ENCODE measurements at regions not wholly inside any gene's neighbourhood (a gene's known extent, or its start where the extent isn't known, plus 50 kb on each side); places are given as distances from the start of the nearest gene placed in this dataset.
"Not testable (repeated sequence)": the region's sequence is repeated elsewhere in the genome, so short reads cannot be mapped to it uniquely, and the experiment has no call there.

DNA sequence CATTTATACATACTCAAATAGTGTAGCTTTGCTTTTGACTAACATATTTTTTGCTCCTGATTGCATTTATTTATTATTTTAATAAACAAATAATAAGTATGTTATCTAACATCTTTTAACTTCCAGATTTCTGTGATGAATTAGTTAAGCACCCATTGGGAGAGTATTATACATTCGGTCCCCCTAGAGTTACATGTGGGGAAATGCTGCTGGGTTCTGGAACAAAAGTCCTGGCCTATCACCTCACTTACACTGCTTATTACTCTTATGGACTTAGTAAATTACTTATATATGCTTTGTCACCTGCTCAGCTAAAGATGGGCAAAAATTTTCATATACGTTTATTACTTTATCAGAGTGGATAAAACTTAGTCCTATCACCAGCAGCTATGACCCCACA lies 1163.0 kb downstream of the FAM181B start:
- no peak for DNase-seq (ENCODE audit: low read depth)

DNA sequence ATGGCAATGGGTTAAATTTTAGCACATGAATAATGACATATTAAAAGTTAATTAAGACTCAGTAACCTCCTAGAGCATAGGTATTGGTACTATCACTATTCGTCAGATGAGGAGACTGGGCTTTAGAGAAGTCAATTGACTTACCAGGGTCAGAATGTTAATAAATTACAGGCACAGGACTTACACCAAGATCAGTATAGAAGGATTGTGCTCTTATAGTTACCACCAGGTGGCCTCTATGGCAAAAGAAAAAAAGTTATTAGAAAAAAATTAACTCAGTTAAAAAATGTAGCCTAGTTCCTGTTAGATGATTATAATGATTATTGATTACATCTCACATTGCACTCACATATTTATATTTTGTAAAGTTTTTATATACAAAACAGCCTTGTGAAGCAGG lies 1163.7 kb downstream of the FAM181B start:
- no peak for DNase-seq (ENCODE audit: low read depth)

- no peak for DNase-seq (ENCODE audit: low read depth)
Measured at GRCh38 chr11:81568918-81569317, 1164.7 kb downstream of the FAM181B start.

- no peak for DNase-seq (ENCODE audit: low read depth)
Measured at GRCh38 chr11:81548123-81548522, 1185.5 kb downstream of the FAM181B start.

GRCh38 chr11:81539806-81540205 lies 1193.9 kb downstream of the FAM181B start:
- not testable (repeated sequence) for DNase-seq (ENCODE audit: low read depth)

DNA sequence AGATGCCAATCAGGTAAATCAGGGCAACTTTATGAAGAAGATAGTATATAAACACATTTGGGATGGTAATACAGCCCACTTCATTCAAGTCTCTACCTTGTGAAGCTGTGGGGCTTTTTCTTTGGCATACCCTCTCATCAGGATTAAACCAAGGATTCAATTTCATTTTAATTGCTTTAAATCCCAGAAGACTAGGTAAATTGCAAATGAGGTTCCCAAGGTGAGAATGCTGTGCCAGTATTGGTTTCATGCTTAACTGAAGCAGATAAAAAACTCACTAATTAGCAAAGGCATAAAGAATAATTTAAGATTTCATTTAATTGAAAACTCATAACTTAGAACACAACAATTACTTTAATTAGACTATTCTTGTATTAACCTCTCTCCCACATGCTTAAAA lies 1218.1 kb downstream of the FAM181B start:
- no peak for DNase-seq (ENCODE audit: low read depth)

DNA sequence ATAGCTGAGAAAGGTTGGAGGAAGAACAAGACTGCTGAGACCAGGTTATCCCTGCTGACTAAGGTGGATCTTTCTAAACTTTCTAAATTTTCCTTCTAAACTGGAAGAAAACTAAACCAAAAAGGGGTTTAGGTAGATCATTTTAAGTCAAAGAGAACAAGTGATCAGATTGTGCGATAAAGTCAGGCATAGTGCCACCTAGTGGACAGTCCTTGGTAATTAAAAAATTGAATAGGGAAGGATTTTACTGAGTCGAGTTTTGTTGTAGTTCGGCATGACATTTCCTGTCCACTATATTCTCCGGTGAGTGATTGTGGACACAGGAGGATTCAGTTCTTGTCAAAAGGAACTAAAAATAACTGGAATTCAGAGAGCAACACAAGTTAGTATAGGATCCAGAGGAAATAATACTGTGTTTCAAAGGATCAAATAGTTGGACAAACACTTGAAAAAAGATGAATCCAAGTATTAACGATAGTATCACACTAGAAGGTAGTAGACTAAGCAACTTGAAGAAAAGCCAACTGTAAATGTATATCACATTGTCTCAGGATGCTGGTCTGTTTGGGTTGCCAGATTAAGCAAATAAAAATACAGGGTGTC lies 1236.4 kb downstream of the FAM181B start:
- DNase-seq (ENCODE audit: low read depth): peak; percentile 20

- no peak for DNase-seq (ENCODE audit: low read depth)
Measured at GRCh38 chr11:81496601-81497000, 1237.1 kb downstream of the FAM181B start.

- no peak for DNase-seq (ENCODE audit: low read depth)
Measured at GRCh38 chr11:81495699-81496292, 1237.9 kb downstream of the FAM181B start.

DNA sequence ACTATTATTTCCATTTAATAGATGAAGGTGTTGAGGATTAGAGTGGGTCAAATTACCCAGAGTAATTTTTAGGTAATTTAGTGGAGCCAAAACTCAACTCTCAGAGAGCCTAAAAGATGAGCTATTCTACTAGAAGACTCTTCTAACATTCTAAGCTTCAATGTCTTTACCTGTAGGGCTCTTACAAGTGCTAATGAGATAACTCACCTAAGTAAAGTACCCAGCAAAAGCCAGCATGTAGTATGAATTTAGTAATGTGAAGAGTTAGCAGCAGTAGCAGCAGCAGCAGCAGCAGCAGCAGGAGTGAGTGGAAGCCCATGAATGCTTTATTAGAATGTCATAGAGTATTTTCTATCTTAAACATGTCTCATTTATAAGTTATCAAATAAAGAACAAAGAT lies 1239.2 kb downstream of the FAM181B start:
- DNase-seq (ENCODE audit: low read depth): no peak

GRCh38 chr11:81492923-81493445 lies 1240.7 kb downstream of the FAM181B start:
- no peak for DNase-seq (ENCODE audit: low read depth)

DNA sequence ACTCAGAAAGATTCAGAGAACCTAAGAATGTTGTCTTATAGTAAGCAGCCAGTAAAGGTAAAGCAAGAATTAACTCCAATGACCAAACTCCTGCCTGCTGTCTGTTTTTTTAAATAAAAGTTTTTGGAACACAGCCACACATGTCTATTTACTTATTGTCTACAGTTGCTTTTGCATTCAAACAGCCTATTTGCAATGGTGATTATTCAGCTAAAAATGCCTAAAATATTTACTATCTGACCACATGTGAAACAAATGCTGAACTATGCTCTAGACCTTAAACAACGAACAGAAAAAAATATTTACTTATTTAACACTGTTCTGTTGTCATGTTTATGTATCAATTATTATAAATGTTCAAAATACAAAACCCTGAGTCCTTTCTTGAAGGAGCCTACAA lies 1246.6 kb downstream of the FAM181B start:
- DNase-seq (ENCODE audit: low read depth): no peak

DNA sequence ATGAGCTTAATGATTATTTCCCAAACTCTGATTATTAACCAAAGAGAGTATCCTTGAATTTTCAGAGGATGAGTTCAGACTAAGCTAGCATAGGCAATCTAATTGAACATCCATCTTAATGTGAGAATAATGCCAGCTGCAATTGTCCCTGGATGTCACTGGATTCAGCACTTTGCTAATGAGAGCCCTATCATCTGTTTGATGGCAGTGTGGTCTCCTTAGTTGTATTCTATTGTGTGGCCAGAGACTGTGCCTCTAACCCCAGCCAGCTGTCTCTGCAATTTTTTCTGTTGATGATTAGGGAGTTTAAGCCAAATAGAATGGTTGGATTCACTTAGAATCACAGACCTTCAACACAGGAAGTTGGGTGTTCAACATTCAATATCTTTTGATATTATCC lies 1249.5 kb downstream of the FAM181B start:
- no peak for DNase-seq (ENCODE audit: low read depth)

- no peak for DNase-seq (ENCODE audit: low read depth)
Measured at GRCh38 chr11:81477277-81477676, 1256.4 kb downstream of the FAM181B start.

DNA sequence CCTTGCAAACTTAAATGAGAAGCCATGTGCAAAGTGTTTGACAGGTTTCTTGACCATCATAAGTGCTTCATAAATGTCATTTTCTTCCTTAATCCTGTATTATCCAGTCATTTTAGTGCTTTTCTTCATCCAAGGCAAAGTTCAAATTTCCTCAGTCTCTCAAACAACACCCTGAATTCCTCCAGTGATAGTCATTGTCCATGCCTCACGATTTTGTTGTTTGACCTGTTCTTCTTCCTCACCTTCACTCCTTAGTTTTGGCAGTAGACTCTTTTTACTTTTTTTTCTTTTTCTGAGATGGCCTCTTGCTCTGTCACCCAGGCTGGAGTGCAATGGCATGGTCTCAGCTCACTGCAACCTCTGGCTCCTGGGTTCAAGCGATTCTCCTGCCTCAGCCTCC lies 1257.3 kb downstream of the FAM181B start:
- no peak for DNase-seq (ENCODE audit: low read depth)

DNA sequence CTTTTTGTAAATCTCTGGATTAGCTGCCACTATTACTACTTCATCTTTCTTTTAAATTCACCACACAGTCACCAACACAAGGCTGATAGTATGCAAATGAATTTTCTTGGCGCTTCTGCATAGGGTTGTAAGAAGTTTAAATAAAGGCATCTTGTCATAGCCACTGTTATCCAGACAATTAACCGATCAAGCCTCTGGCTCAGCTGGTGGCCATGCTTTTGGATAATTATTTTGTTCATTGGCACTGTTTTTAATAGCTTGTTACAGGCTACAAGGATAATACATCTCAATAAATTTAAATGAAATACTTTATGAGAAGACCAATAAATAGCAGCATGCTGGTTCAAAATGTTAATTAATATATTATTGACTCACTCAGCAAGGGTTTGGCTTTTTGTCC lies 1261.0 kb downstream of the FAM181B start:
- DNase-seq (ENCODE audit: low read depth): no peak

GRCh38 chr11:81470446-81470845 lies 1263.2 kb downstream of the FAM181B start:
- no peak for DNase-seq (ENCODE audit: low read depth)

GRCh38 chr11:81459766-81460306 lies 1273.8 kb downstream of the FAM181B start:
- DNase-seq (ENCODE audit: low read depth): no peak

DNA sequence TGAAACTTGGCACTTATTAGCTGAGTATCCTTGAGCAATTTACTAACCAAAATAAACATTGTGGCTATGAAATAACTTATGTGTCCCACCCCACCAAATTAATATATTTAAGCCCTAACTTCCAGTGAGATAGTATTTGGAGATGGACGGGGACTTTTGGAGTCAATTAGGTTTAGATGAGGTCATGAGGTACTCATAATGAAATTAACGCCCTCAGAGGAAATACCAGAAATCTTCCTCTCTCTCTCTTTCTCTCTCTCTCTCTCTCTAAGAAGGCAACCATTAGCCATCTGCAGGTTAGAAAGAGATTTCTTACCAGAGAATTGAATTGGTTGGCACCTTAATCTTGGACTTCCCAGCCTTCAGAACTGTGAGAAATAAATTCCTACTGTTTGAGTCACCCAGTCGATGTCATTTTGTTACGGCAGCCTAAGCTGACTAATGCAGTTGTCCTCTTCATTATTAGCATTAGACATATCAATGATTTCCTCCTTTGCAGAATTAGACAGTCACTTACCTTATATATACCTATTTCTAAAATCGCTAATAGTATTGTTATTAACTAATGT lies 1284.0 kb downstream of the FAM181B start:
- DNase-seq (ENCODE audit: low read depth): no peak

GRCh38 chr11:81444297-81444696 lies 1289.4 kb downstream of the FAM181B start:
- DNase-seq (ENCODE audit: low read depth): no peak

GRCh38 chr11:81432333-81432732 lies 1301.3 kb downstream of the FAM181B start:
- no peak for DNase-seq (ENCODE audit: low read depth)

DNA sequence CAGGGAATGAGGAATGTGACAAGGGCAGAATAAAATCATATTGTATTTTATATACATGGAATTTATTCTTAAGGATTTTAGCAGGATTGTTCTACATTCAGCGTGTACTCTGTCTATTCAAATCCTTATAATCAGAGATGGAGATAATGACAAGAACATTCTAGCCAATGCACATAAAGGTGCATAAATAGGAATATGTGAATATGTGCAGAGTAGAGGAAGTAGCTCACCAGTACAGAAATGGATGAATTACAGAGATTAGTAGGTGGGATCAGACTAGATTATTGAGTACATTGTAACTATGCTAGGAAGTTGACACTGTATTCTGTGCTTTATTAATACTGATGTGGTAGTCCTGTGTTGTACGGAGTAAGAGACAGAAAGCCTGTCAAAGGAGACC lies 1308.8 kb downstream of the FAM181B start:
- no peak for DNase-seq (ENCODE audit: low read depth)

- no peak for DNase-seq (ENCODE audit: low read depth)
Measured at GRCh38 chr11:81422402-81422801, 1311.3 kb downstream of the FAM181B start.

All from amniotic epithelial cell (primary cell).